ENCODE measurements at regions not wholly inside any gene's neighbourhood (a gene's known extent, or its start where the extent isn't known, plus 50 kb on each side); places are given as distances from the start of the nearest gene placed in this dataset.

GRCh38 chr5:124692950-124693349 lies 53.5 kb downstream of the ZNF608 start:
- no peak for DNase-seq (ENCODE audit: low read depth in 4 of 4, low spot score in 1 of 4)

GRCh38 chr5:124692324-124692723 lies 54.1 kb downstream of the ZNF608 start:
- DNase-seq (ENCODE audit: low read depth in 4 of 4, low spot score in 1 of 4): no peak

- DNase-seq (ENCODE audit: low read depth in 4 of 4, low spot score in 1 of 4): no peak
Observed at GRCh38 chr5:124689653-124690052, 56.8 kb downstream of the ZNF608 start.

- no peak for DNase-seq (ENCODE audit: low read depth in 4 of 4, low spot score in 1 of 4)
Observed at GRCh38 chr5:124686239-124687004, 60.0 kb downstream of the ZNF608 start.

GRCh38 chr5:124685404-124685930 lies 61.0 kb downstream of the ZNF608 start:
- no peak for DNase-seq (ENCODE audit: low read depth in 4 of 4, low spot score in 1 of 4)

- no peak for DNase-seq (ENCODE audit: low read depth in 4 of 4, low spot score in 1 of 4)
Observed at GRCh38 chr5:124683917-124684555, 62.4 kb downstream of the ZNF608 start.

GRCh38 chr5:124679578-124680199 lies 66.8 kb downstream of the ZNF608 start:
- no peak for DNase-seq (ENCODE audit: low read depth in 4 of 4, low spot score in 1 of 4)

- no peak for DNase-seq (ENCODE audit: low read depth in 4 of 4, low spot score in 1 of 4)
Observed at GRCh38 chr5:124678922-124679519, 67.4 kb downstream of the ZNF608 start.

GRCh38 chr5:124678468-124678867 lies 68.0 kb downstream of the ZNF608 start:
- no peak for DNase-seq (ENCODE audit: low read depth in 4 of 4, low spot score in 1 of 4)

GRCh38 chr5:124677374-124678351 lies 68.8 kb downstream of the ZNF608 start:
- DNase-seq (ENCODE audit: low read depth in 4 of 4, low spot score in 1 of 4): no peak

- DNase-seq (ENCODE audit: low read depth in 4 of 4, low spot score in 1 of 4): no peak
Observed at GRCh38 chr5:124675931-124676846, 70.2 kb downstream of the ZNF608 start.

- no peak for DNase-seq (ENCODE audit: low read depth in 4 of 4, low spot score in 1 of 4)
Observed at GRCh38 chr5:124671193-124671592, 75.2 kb downstream of the ZNF608 start.

GRCh38 chr5:124670722-124671184 lies 75.7 kb downstream of the ZNF608 start:
- no peak for DNase-seq (ENCODE audit: low read depth in 4 of 4, low spot score in 1 of 4)

- DNase-seq (ENCODE audit: low read depth in 4 of 4, low spot score in 1 of 4): no peak
Observed at GRCh38 chr5:124669956-124670721, 76.3 kb downstream of the ZNF608 start.

- DNase-seq (ENCODE audit: low read depth in 4 of 4, low spot score in 1 of 4): no peak
Observed at GRCh38 chr5:124669300-124669648, 77.2 kb downstream of the ZNF608 start.

GRCh38 chr5:124668353-124669299 lies 77.8 kb downstream of the ZNF608 start:
- DNase-seq (ENCODE audit: low read depth in 4 of 4, low spot score in 1 of 4): no peak

- DNase-seq (ENCODE audit: low read depth in 4 of 4, low spot score in 1 of 4): no peak
Observed at GRCh38 chr5:124665625-124666024, 80.8 kb downstream of the ZNF608 start.

- DNase-seq (ENCODE audit: low read depth in 4 of 4, low spot score in 1 of 4): no peak
Observed at GRCh38 chr5:124665035-124665434, 81.4 kb downstream of the ZNF608 start.
